BE2C (cell line): ENCODE measurements at regions not wholly inside any gene's neighbourhood (a gene's known extent, or its start where the extent isn't known, plus 50 kb on each side); places are given as distances from the start of the nearest gene placed in this dataset.
A peak's percentile ranks its signal among the peaks of the same experiment; 100 is the strongest.
"Not testable (repeated sequence)": the region's sequence is repeated elsewhere in the genome, so short reads cannot be mapped to it uniquely, and the experiment has no call there.

Source experiments
- DNase-seq: peaks from one replicate; pipeline ENCODE4 v3.0.0-alpha.2; 2020
- H3K27me3 ChIP-seq: fragments of 250-450 bp; sonication (Bioruptor Pico); 2 replicates; pipeline ENCODE4 v1.5.1; 2020; ENCODE audit warnings: mild to moderate bottlenecking
- H3K36me3 ChIP-seq: fragments of 250-450 bp; sonication (Bioruptor Pico); 2 replicates; pipeline ENCODE4 v1.5.1; 2020; ENCODE audit warnings: mild to moderate bottlenecking
- H3K4me1 ChIP-seq: fragments of 250-450 bp; sonication (Bioruptor Pico); 2 replicates; pipeline ENCODE4 v1.5.1; 2020
- H3K4me3 ChIP-seq: 2 replicates; pipeline ENCODE4 v1.5.1; 2011; ENCODE audit warnings: low read depth, low read length
- H3K9me3 ChIP-seq: fragments of 250-450 bp; sonication (Bioruptor Pico); 2 replicates; pipeline ENCODE4 v1.5.1; 2020

- not testable (repeated sequence) for DNase-seq, H3K9me3 ChIP-seq, H3K36me3 ChIP-seq, H3K4me1 ChIP-seq, H3K27me3 ChIP-seq, H3K4me3 ChIP-seq
These were observed 147.5 kb downstream of the FAM72C start for GRCh38 chr1:143824266-143824665.

- H3K4me1 ChIP-seq, H3K36me3 ChIP-seq, H3K9me3 ChIP-seq, H3K27me3 ChIP-seq, DNase-seq, H3K4me3 ChIP-seq: not testable (repeated sequence)
These were observed 151.7 kb downstream of the FAM72C start for GRCh38 chr1:143820058-143820457.

GRCh38 chr1:143816369-143816768 is 155.4 kb downstream of the FAM72C start:
- H3K4me1 ChIP-seq, DNase-seq, H3K27me3 ChIP-seq, H3K9me3 ChIP-seq, H3K36me3 ChIP-seq, H3K4me3 ChIP-seq: not testable (repeated sequence)

- DNase-seq: not testable (repeated sequence)
These were observed 166.4 kb downstream of the FAM72C start for GRCh38 chr1:143805374-143805773.

GRCh38 chr1:143804707-143805356 is 167.0 kb downstream of the FAM72C start:
- not testable (repeated sequence) for H3K4me1 ChIP-seq, H3K36me3 ChIP-seq, H3K27me3 ChIP-seq, H3K9me3 ChIP-seq
- DNase-seq: peak; percentile 1
- peak overlapping the region; percentile 49 for H3K4me3 ChIP-seq

More at GRCh38 chr1:143805374-143805773, 166.4 kb downstream of the FAM72C start:
- not testable (repeated sequence) for H3K27me3 ChIP-seq, H3K9me3 ChIP-seq, H3K4me3 ChIP-seq, H3K4me1 ChIP-seq, H3K36me3 ChIP-seq

- not testable (repeated sequence) for H3K9me3 ChIP-seq, H3K4me1 ChIP-seq, H3K27me3 ChIP-seq, H3K36me3 ChIP-seq
- peak overlapping the region; percentile 87 for H3K4me3 ChIP-seq
- DNase-seq: peak; percentile 41
These were observed 167.8 kb downstream of the FAM72C start for GRCh38 chr1:143803927-143804411.

- H3K36me3 ChIP-seq, H3K4me3 ChIP-seq: not testable (repeated sequence)
These were observed 168.7 kb downstream of the FAM72C start for GRCh38 chr1:143803095-143803494.

GRCh38 chr1:143799568-143800187 is 172.1 kb downstream of the FAM72C start:
- not testable (repeated sequence) for H3K4me1 ChIP-seq, DNase-seq, H3K36me3 ChIP-seq, H3K27me3 ChIP-seq, H3K9me3 ChIP-seq, H3K4me3 ChIP-seq

More at GRCh38 chr1:143803095-143803494, 168.7 kb downstream of the FAM72C start:
- not testable (repeated sequence) for H3K9me3 ChIP-seq, DNase-seq, H3K27me3 ChIP-seq, H3K4me1 ChIP-seq

- not testable (repeated sequence) for H3K27me3 ChIP-seq, H3K9me3 ChIP-seq, DNase-seq, H3K4me1 ChIP-seq, H3K4me3 ChIP-seq, H3K36me3 ChIP-seq
These were observed 175.4 kb downstream of the FAM72C start for GRCh38 chr1:143796369-143796768.

GRCh38 chr1:143792047-143792937 is 179.5 kb downstream of the FAM72C start:
- H3K36me3 ChIP-seq, H3K4me3 ChIP-seq, H3K9me3 ChIP-seq, DNase-seq, H3K27me3 ChIP-seq, H3K4me1 ChIP-seq: not testable (repeated sequence)

- not testable (repeated sequence) for H3K4me3 ChIP-seq, H3K36me3 ChIP-seq, H3K27me3 ChIP-seq, DNase-seq, H3K4me1 ChIP-seq, H3K9me3 ChIP-seq
These were observed 185.4 kb downstream of the FAM72C start for GRCh38 chr1:143786381-143786780.

- not testable (repeated sequence) for DNase-seq, H3K9me3 ChIP-seq, H3K4me3 ChIP-seq, H3K36me3 ChIP-seq, H3K27me3 ChIP-seq, H3K4me1 ChIP-seq
These were observed 185.9 kb downstream of the FAM72C start for GRCh38 chr1:143785883-143786282.

GRCh38 chr1:143784239-143784882 is 187.4 kb downstream of the FAM72C start:
- DNase-seq, H3K27me3 ChIP-seq, H3K4me3 ChIP-seq, H3K9me3 ChIP-seq, H3K4me1 ChIP-seq, H3K36me3 ChIP-seq: not testable (repeated sequence)

- H3K27me3 ChIP-seq, H3K4me3 ChIP-seq, H3K4me1 ChIP-seq, H3K36me3 ChIP-seq, DNase-seq, H3K9me3 ChIP-seq: not testable (repeated sequence)
These were observed 193.6 kb downstream of the FAM72C start for GRCh38 chr1:143778178-143778577.

- H3K36me3 ChIP-seq, H3K9me3 ChIP-seq, H3K27me3 ChIP-seq, DNase-seq, H3K4me1 ChIP-seq, H3K4me3 ChIP-seq: not testable (repeated sequence)
These were observed 207.0 kb downstream of the FAM72C start for GRCh38 chr1:143764831-143765230.
